ENCODE measurements at regions not wholly inside any gene's neighbourhood (a gene's known extent, or its start where the extent isn't known, plus 50 kb on each side); places are given as distances from the start of the nearest gene placed in this dataset.

DNA sequence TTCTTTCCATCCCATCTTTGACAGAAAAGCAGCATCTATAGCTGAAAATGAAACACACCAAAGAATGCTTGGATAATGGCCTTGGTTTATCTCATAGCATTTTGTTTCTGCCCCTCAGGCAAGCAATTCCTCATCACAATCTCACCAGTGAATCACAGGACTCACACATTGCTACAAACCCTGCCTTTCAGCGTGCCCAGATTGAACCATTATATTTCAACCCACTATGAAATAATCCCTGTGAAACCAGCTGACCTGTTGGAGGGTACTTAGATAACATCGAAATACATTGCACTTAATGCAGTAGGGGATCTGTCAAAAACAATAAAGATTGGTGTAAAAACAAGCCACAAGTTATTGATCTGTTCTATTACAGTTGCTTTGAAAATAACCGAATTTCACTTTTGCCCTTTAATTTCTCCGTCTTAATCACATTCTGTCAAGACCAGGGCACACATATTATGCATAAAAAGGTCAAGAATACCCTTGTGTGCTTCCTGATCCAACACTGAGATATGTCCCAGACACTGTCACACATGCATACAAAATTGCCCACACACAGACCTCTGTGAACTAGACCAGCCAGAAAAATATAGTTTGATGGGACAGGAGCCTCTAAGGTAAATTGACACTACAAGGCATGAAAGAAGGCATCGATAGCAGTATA, 839.8 kb downstream of the NTRK3 start:
- no peak overlapping the region for H3K27ac ChIP-seq
- intact Hi-C loops (cut with DNase I; ENCODE audit: low total_unique reads), result no loop called here
- H3K27me3 ChIP-seq (replicated peaks in 1 of 7), result no peaks in the 10 kb centered on the region
- H3K9me3 ChIP-seq, result no peaks in the 10 kb centered on the region
- no peak for DNase-seq
- H3K4me1 ChIP-seq, result no peaks in the 10 kb centered on the region
- 55 to 61% (median 58%) methylated on average over 5 of the region's 5 CpGs for WGBS, 5 donors
- H3K36me3 ChIP-seq, result no peaks in the 10 kb centered on the region
- TF ChIP-seq POLR2A (IDR thresholded peaks at IDR 0.05) (no peak), POLR2AphosphoS5 (IDR thresholded peaks at IDR 0.05) (no peak)
- TF ChIP-seq, protein P1, sequence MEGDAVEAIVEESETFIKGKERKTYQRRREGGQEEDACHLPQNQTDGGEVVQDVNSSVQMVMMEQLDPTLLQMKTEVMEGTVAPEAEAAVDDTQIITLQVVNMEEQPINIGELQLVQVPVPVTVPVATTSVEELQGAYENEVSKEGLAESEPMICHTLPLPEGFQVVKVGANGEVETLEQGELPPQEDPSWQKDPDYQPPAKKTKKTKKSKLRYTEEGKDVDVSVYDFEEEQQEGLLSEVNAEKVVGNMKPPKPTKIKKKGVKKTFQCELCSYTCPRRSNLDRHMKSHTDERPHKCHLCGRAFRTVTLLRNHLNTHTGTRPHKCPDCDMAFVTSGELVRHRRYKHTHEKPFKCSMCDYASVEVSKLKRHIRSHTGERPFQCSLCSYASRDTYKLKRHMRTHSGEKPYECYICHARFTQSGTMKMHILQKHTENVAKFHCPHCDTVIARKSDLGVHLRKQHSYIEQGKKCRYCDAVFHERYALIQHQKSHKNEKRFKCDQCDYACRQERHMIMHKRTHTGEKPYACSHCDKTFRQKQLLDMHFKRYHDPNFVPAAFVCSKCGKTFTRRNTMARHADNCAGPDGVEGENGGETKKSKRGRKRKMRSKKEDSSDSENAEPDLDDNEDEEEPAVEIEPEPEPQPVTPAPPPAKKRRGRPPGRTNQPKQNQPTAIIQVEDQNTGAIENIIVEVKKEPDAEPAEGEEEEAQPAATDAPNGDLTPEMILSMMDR (IDR thresholded peaks at IDR 0.05 in 8 of 11, conservative IDR thresholded peaks at IDR 0.05 in 3 of 11), result no peak
- no peak overlapping the region for H3K4me3 ChIP-seq

DNA sequence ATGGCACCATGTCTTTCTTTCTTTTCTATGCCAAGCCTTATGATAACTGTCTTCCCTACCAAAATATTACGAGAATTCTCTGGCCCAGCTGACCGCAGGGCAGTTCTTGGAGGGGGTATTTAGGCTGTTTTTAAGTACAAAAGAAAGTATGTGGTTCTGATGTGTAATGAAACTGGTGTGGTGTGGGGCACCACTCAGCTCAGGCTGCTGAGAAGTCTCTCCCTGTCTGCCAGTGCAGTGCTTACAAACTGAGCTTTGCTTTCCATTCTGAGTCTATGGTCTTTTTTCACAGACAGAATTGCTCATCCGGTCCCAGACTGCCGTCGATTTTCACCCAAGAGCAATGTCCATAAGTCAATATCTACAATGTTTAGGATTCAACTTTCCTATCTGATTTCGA, 847.6 kb downstream of the NTRK3 start:
- H3K4me1 ChIP-seq, result no peaks in the 10 kb centered on the region
- no peaks in the 10 kb centered on the region for H3K27me3 ChIP-seq (replicated peaks in 1 of 7)
- H3K9me3 ChIP-seq, result peaks cover 0 to 2% (median 0%) of the 10 kb centered on the region in 8 donors
- H3K27ac ChIP-seq, result no peak overlapping the region
- no peak for DNase-seq
- TF ChIP-seq, protein P1 (IDR thresholded peaks at IDR 0.05 in 8 of 11, conservative IDR thresholded peaks at IDR 0.05 in 3 of 11), result no peak
- TF ChIP-seq POLR2AphosphoS5 (IDR thresholded peaks at IDR 0.05), result no peak
- TF ChIP-seq POLR2A (IDR thresholded peaks at IDR 0.05), result no peak
- H3K36me3 ChIP-seq, result no peaks in the 10 kb centered on the region
- H3K4me3 ChIP-seq, result no peak overlapping the region
- 63 to 69% (median 66%) methylated on average over 6 of the region's 6 CpGs for WGBS, 5 donors
- intact Hi-C loops (cut with DNase I; ENCODE audit: low total_unique reads), result no loop called here

DNA sequence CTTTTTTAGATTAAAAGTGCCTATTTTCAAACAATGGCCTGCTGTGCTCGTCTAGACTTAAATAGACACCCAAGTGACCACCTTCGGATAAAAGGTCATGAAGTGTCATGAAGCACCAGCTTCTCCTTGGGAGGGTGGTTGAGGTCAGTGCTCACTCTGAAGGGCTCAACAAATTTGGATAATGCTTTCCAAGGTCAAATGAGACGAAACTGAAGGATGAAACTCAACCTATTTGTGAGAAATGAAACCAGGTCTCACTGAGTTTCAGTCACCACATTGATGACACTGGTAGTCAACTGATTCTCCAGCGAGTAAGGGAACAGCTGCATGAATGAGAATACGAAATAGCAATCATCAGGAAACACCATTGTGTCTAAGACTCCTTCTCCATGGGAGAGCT, 852.6 kb downstream of the NTRK3 start:
- Histone ChIP-seq H3K27me3 (replicated peaks in 1 of 7) (no peaks in the 10 kb centered on the region), H3K9me3 (peaks cover 0 to 2% (median 0%) of the 10 kb centered on the region in 8 donors), H3K4me1 (no peaks in the 10 kb centered on the region), H3K4me3 (no peak overlapping the region), H3K27ac (no peak overlapping the region), H3K36me3 (no peaks in the 10 kb centered on the region)
- intact Hi-C loops (cut with DNase I; ENCODE audit: low total_unique reads), result no loop called here
- no peak for DNase-seq
- 70 to 80% (median 72%) methylated on average over 5 of the region's 5 CpGs for WGBS, 5 donors
- TF ChIP-seq POLR2A (IDR thresholded peaks at IDR 0.05) (no peak), POLR2AphosphoS5 (IDR thresholded peaks at IDR 0.05) (no peak)

DNA sequence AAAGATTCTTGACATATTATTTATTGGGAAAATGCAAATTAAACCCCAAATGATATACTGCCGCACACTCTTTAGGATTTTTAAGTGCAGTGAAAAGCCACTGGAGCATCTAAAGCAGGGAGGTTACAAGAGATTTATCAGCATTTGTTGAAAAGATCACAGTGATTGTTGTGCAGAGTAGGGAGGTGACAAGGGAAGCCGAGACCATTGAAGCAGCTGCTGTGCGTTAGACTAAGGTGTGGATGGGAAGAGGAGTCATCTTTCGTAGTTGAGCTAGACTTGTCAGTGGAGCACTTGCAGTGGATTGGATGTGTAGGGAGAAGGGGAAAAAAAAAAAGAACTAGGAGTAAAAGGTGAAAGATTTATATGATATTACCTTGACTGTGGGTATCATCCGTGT, 854.6 kb downstream of the NTRK3 start:
- Histone ChIP-seq H3K36me3 (no peaks in the 10 kb centered on the region), H3K4me3 (no peak overlapping the region), H3K27ac (no peak overlapping the region), H3K9me3 (peaks cover 0 to 2% (median 0%) of the 10 kb centered on the region in 8 donors), H3K27me3 (replicated peaks in 1 of 7) (no peaks in the 10 kb centered on the region), H3K4me1 (no peaks in the 10 kb centered on the region)
- intact Hi-C loops (cut with DNase I; ENCODE audit: low total_unique reads), result no loop called here
- DNase-seq, result no peak
- 73 to 82% (median 78%) methylated on average over 5 of the region's 5 CpGs for WGBS, 5 donors
- TF ChIP-seq, protein P1 (IDR thresholded peaks at IDR 0.05 in 8 of 11, conservative IDR thresholded peaks at IDR 0.05 in 3 of 11), result no peak
- no peak for TF ChIP-seq POLR2AphosphoS5 (IDR thresholded peaks at IDR 0.05)
- TF ChIP-seq POLR2A (IDR thresholded peaks at IDR 0.05), result no peak
